ENCODE measurements at regions not wholly inside any gene's neighbourhood (a gene's known extent, or its start where the extent isn't known, plus 50 kb on each side); places are given as distances from the start of the nearest gene placed in this dataset.

- DNase-seq (ENCODE audit: low read depth) = no peak
These were observed 259.0 kb upstream of the GHITM start for GRCh38 chr10:83880252-83880791.

- DNase-seq (ENCODE audit: low read depth) = no peak
These were observed 257.6 kb upstream of the GHITM start for GRCh38 chr10:83881661-83882060.

GRCh38 chr10:83886871-83887270 is 252.4 kb upstream of the GHITM start:
- DNase-seq (ENCODE audit: low read depth) = no peak

GRCh38 chr10:83892737-83893136 is 246.6 kb upstream of the GHITM start:
- DNase-seq (ENCODE audit: low read depth) = no peak

GRCh38 chr10:83896219-83896618 is 243.1 kb upstream of the GHITM start:
- DNase-seq (ENCODE audit: low read depth) = no peak

GRCh38 chr10:83897626-83898025 is 241.7 kb upstream of the GHITM start:
- no peak for DNase-seq (ENCODE audit: low read depth)

- DNase-seq (ENCODE audit: low read depth) = no peak
These were observed 230.8 kb upstream of the GHITM start for GRCh38 chr10:83908506-83908905.

- DNase-seq (ENCODE audit: low read depth) = no peak
These were observed 230.3 kb upstream of the GHITM start for GRCh38 chr10:83909001-83909400.

GRCh38 chr10:83915801-83916200 is 223.5 kb upstream of the GHITM start:
- DNase-seq (ENCODE audit: low read depth) = no peak

GRCh38 chr10:83917537-83918506 is 221.5 kb upstream of the GHITM start:
- DNase-seq (ENCODE audit: low read depth) = no peak

GRCh38 chr10:83919187-83919586 is 220.1 kb upstream of the GHITM start:
- no peak for DNase-seq (ENCODE audit: low read depth)

- DNase-seq (ENCODE audit: low read depth) = no peak
These were observed 217.1 kb upstream of the GHITM start for GRCh38 chr10:83921984-83922860.

GRCh38 chr10:83925133-83925532 is 214.2 kb upstream of the GHITM start:
- no peak for DNase-seq (ENCODE audit: low read depth)

GRCh38 chr10:83926606-83927005 is 212.7 kb upstream of the GHITM start:
- DNase-seq (ENCODE audit: low read depth) = no peak

- DNase-seq (ENCODE audit: low read depth) = no peak
These were observed 212.1 kb upstream of the GHITM start for GRCh38 chr10:83927166-83927565.

GRCh38 chr10:83929399-83929798 is 209.9 kb upstream of the GHITM start:
- DNase-seq (ENCODE audit: low read depth) = no peak

- no peak for DNase-seq (ENCODE audit: low read depth)
These were observed 207.6 kb upstream of the GHITM start for GRCh38 chr10:83931669-83932068.

- DNase-seq (ENCODE audit: low read depth) = no peak
These were observed 207.1 kb upstream of the GHITM start for GRCh38 chr10:83932245-83932644.

- no peak for DNase-seq (ENCODE audit: low read depth)
These were observed 205.2 kb upstream of the GHITM start for GRCh38 chr10:83934062-83934461.

- no peak for DNase-seq (ENCODE audit: low read depth)
These were observed 204.5 kb upstream of the GHITM start for GRCh38 chr10:83934641-83935338.

- no peak for DNase-seq (ENCODE audit: low read depth)
These were observed 204.0 kb upstream of the GHITM start for GRCh38 chr10:83935339-83935736.

GRCh38 chr10:83935911-83936310 is 203.4 kb upstream of the GHITM start:
- no peak for DNase-seq (ENCODE audit: low read depth)

Data from GM04504 (cell line).